OCI-LY7 (cell line): ENCODE measurements at regions not wholly inside any gene's neighbourhood (a gene's known extent, or its start where the extent isn't known, plus 50 kb on each side); places are given as distances from the start of the nearest gene placed in this dataset.

Experiments
- BruUV-seq: library from RNA; stranded (reverse); fragments of 400-500 nt; replicated peaks from 2 replicates; lab custom pipeline; 2021; lab: Mats Ljungman, UMichigan
- CTCF ChIA-PET: fragments of 300-600 bp; sonication (Branson Sonifier 250); formaldehyde crosslinking; loops from one replicate; lab custom pipeline; 2022; ENCODE audit warnings: antibody characterized with exemption; ENCODE audit not compliant: unreplicated experiment; lab: Charles Lee
- POLR2A ChIA-PET: fragments of 300-600 bp; sonication (Branson Sonifier 250); formaldehyde crosslinking; loops from one replicate; lab custom pipeline; 2022; ENCODE audit warnings: antibody characterized with exemption; lab: Charles Lee
- DNase-seq: peaks from one replicate; pipeline ENCODE4 v3.0.0-alpha.2; 2015; ENCODE audit warnings: low spot score
- H2AFZ ChIP-seq: fragments of 200-600 bp; sonication (generic), shearing (Covaris generic); 2 replicates; pipeline ENCODE4 v1.6.1; 2014; ENCODE audit warnings: mild to moderate bottlenecking, antibody characterized with exemption, low read length, moderate library complexity
- H3K27ac ChIP-seq: fragments of 200-600 bp; sonication (generic); 2 replicates; pipeline ENCODE4 v1.5.1; 2014; ENCODE audit warnings: mixed run types, low read depth, mild to moderate bottlenecking, moderate library complexity, low read length, inconsistent platforms; ENCODE audit not compliant: poor library complexity, severe bottlenecking
- H3K36me3 ChIP-seq: fragments of 200-600 bp; sonication (generic); 2 replicates; pipeline ENCODE4 v1.6.1; 2014; ENCODE audit warnings: mild to moderate bottlenecking, antibody characterized with exemption, low read length, moderate library complexity, mixed read lengths; ENCODE audit not compliant: insufficient read depth
- H3K4me1 ChIP-seq: fragments of 200-600 bp; sonication (generic); 2 replicates; pipeline ENCODE4 v1.5.1; 2014; ENCODE audit warnings: mild to moderate bottlenecking, low read length; ENCODE audit not compliant: insufficient read depth, poor library complexity, severe bottlenecking
- H3K4me2 ChIP-seq: fragments of 200-600 bp; sonication (generic); 2 replicates; pipeline ENCODE4 v1.6.1; 2014; ENCODE audit warnings: mild to moderate bottlenecking, low read length
- H3K4me3 ChIP-seq: fragments of 200-600 bp; sonication (generic); 2 replicates; pipeline ENCODE4 v1.5.1; 2014; ENCODE audit warnings: mild to moderate bottlenecking, low read depth, low read length; ENCODE audit not compliant: poor library complexity, severe bottlenecking
- H3K79me2 ChIP-seq: fragments of 200-600 bp; sonication (generic); 2 replicates; pipeline ENCODE4 v1.6.1; 2016; ENCODE audit warnings: low read depth, mild to moderate bottlenecking, low read length, moderate library complexity, mixed read lengths; ENCODE audit not compliant: insufficient read depth
- H3K9me2 ChIP-seq: fragments of 200-600 bp; sonication (generic); 2 replicates; pipeline ENCODE4 v1.6.1; 2016; ENCODE audit warnings: mild to moderate bottlenecking, low read length, mixed read lengths; ENCODE audit not compliant: insufficient read depth
- H3K9me3 ChIP-seq: fragments of 200-600 bp; sonication (generic); 2 replicates; pipeline ENCODE4 v1.6.1; 2014; ENCODE audit warnings: mild to moderate bottlenecking, mixed run types, low read length, mixed read lengths
- H4K20me1 ChIP-seq: fragments of 200-600 bp; sonication (generic); 2 replicates; pipeline ENCODE4 v1.6.1; 2014; ENCODE audit warnings: mild to moderate bottlenecking, antibody characterized with exemption, low read length, moderate library complexity, mixed read lengths; ENCODE audit not compliant: insufficient read depth
- CTCF ChIP-seq: fragments of 200-600 bp; sonication (generic); conservative IDR thresholded peaks from 2 replicates; pipeline ENCODE4 v1.5.1; 2014; ENCODE audit warnings: mild to moderate bottlenecking, antibody characterized with exemption, low read length, moderate library complexity, mixed read lengths
- EZH2phosphoT487 ChIP-seq: fragments of 200-600 bp; sonication (generic); IDR thresholded peaks from 2 replicates; pipeline ENCODE4 v1.6.1; 2018; ENCODE audit warnings: low read depth, borderline replicate concordance, mild to moderate bottlenecking, mixed run types, antibody characterized with exemption, low read length, moderate library complexity, mixed read lengths
- intact Hi-C: fragments of 100-400 bp; cut with micrococcal nuclease; formaldehyde crosslinking; loops from one replicate; pipeline ENCODE4 v1.10.0; 2022; ENCODE audit not compliant: unreplicated experiment

DNA sequence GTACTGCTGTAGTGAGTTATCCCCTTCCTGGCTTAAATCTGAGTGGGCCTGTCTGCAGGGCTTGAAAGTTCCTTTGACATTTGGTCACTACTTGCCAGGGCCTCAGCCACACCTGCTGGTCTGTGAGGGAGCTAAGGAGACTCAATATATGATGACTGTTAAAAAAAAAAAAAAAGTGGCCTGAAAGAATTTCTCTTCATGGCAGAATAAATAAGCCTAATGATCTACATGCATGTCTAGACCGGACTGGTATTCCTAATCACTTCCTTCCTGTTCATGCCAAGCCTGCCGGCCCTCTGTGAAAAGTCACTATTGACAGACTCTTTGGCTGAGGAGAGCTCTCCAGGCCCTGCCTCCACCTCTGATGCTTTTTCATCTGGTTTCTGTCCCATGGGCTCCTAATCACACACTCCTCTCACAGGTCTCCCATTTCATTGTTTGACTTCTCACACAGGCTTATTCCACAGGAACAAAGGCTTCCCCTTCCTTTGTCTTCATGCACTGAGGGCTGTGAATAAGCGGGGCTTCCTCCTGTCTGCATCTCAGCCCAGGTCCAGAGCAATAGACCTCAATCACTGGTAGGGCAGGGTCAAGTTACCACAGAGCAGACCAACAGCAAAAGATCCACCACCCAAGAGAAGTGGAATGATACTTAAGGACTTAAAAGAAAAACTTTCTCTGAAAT, 99.1 kb upstream of the SEC61G start:
- no peak overlapping the region for H3K4me2 ChIP-seq
- no peak overlapping the region for H2AFZ ChIP-seq
- ChIA-PET CTCF (no interaction called here), POLR2A (no interaction called here)
- no peaks in the 10 kb centered on the region for H3K79me2 ChIP-seq
- intact Hi-C loops: no loop called here
- BruUV-seq: no TSS peak
- H3K4me1 ChIP-seq: no peaks in the 10 kb centered on the region
- no peak overlapping the region for H3K27ac ChIP-seq
- H3K9me2 ChIP-seq: no peaks in the 10 kb centered on the region
- TF ChIP-seq CTCF (no peak), EZH2phosphoT487 (no peak)
- H3K36me3 ChIP-seq: no peaks in the 10 kb centered on the region
- DNase-seq: no peak
- no peaks in the 10 kb centered on the region for H4K20me1 ChIP-seq
- no peak overlapping the region for H3K4me3 ChIP-seq
- H3K9me3 ChIP-seq: no peaks in the 10 kb centered on the region

GRCh38 chr7:54859066-54859465, 100.1 kb upstream of the SEC61G start:
- Histone ChIP-seq H3K36me3 (no peaks in the 10 kb centered on the region), H4K20me1 (no peaks in the 10 kb centered on the region), H2AFZ (no peak overlapping the region), H3K27ac (no peak overlapping the region), H3K4me2 (no peak overlapping the region), H3K4me3 (no peak overlapping the region), H3K79me2 (no peaks in the 10 kb centered on the region), H3K4me1 (no peaks in the 10 kb centered on the region), H3K9me2 (no peaks in the 10 kb centered on the region), H3K9me3 (no peaks in the 10 kb centered on the region)
- TF ChIP-seq EZH2phosphoT487 (no peak), CTCF (no peak)
- ChIA-PET POLR2A (interaction anchor here (0.6 kb wide), 2 partner anchors 32 to 929 kb away, joined by 3 read pairs; no protein-coding TSS in a partner anchor), CTCF (no interaction called here)
- BruUV-seq: no TSS peak
- DNase-seq: no peak
- intact Hi-C loops: no loop called here

DNA sequence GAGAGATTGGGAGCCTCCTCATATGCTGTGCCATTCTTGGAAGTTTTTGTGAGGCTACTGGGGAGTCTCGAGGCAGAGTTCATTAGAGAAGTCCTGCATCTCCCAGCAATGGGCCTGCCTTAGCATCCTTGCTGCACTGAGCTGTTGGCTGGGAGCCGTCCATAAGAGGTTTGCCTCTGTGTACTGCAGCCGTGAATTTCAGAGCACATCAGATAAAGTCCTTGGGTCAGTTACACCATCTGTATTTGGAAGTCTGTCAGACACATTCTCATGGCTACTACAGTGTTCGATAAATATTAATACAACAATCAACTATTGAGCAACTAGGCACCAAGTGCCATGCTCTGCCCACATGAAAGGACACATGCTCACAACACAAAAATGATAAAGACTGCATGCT, 100.5 kb upstream of the SEC61G start:
- H3K9me2 ChIP-seq: no peaks in the 10 kb centered on the region
- intact Hi-C loops: no loop called here
- H2AFZ ChIP-seq: no peak overlapping the region
- no peak overlapping the region for H3K27ac ChIP-seq
- H3K79me2 ChIP-seq: no peaks in the 10 kb centered on the region
- H3K9me3 ChIP-seq: no peaks in the 10 kb centered on the region
- no peak overlapping the region for H3K4me3 ChIP-seq
- DNase-seq: no peak
- CTCF ChIA-PET: no interaction called here
- no peaks in the 10 kb centered on the region for H3K4me1 ChIP-seq
- no TSS peak for BruUV-seq
- no peaks in the 10 kb centered on the region for H3K36me3 ChIP-seq
- POLR2A ChIA-PET: interaction anchor here (0.6 kb wide), 1 partner anchor 33 kb away, joined by 3 read pairs; no protein-coding TSS in a partner anchor
- H4K20me1 ChIP-seq: no peaks in the 10 kb centered on the region
- H3K4me2 ChIP-seq: no peak overlapping the region
- TF ChIP-seq CTCF (no peak), EZH2phosphoT487 (no peak)
